Testis (tissue), 2 donors: ENCODE measurements at regions not wholly inside any gene's neighbourhood (a gene's known extent, or its start where the extent isn't known, plus 50 kb on each side); places are given as distances from the start of the nearest gene placed in this dataset.

Experiments
- DNase-seq: peaks from one replicate; pipeline ENCODE4 v3.0.0-alpha.2; 2019
- H3K27ac ChIP-seq, 2 donors: fragments of 200-600 bp; sonication (generic); one replicate each; pipeline ENCODE4 v1.5.1; 2019
- H3K27me3 ChIP-seq: fragments of 200-600 bp; sonication (generic); one replicate; pipeline ENCODE4 v1.5.1; 2019
- H3K36me3 ChIP-seq: fragments of 200-600 bp; sonication (generic); one replicate; pipeline ENCODE4 v1.5.1; 2017; ENCODE audit warnings: low read depth; ENCODE audit errors: missing control alignments
- H3K4me1 ChIP-seq: fragments of 200-600 bp; sonication (generic); one replicate; pipeline ENCODE4 v1.5.1; 2019
- H3K4me3 ChIP-seq, 2 donors: fragments of 200-600 bp; sonication (generic); one replicate each; pipeline ENCODE4 v1.5.1; 2017 to 2019
- H3K9me3 ChIP-seq: fragments of 200-600 bp; sonication (generic); one replicate; pipeline ENCODE4 v1.5.1; 2017
- POLR2A ChIP-seq: fragments of 450-650 bp; IDR thresholded peaks from one replicate; pipeline ENCODE4 v1.6.1; 2017; ENCODE audit warnings: antibody characterized with exemption, mild to moderate bottlenecking, moderate library complexity
- WGBS, 2 donors: methylation state at CpG; one replicate each; pipeline ENCODE4 v1.1.5; 2018; 5-methylcytosine and 5-hydroxymethylcytosine counted together
- intact Hi-C: fragments of 100-400 bp; cut with DNase I; formaldehyde crosslinking; loops from one replicate; pipeline ENCODE4 v1.15.1; 2023; ENCODE audit warnings: low total_unique reads
- TF ChIP-seq, protein P1 (sequence below), 3 experiments: fragments of 450-650 bp in 2 of 3; fragments of 200-600 bp in 1 of 3; sonication (generic) in 1 of 3; IDR thresholded peaks; one replicate each; pipeline ENCODE4 v1.5.1; 2016 to 2019; ENCODE audit warnings: antibody characterized with exemption in 3 of 3, mild to moderate bottlenecking in 2 of 3, moderate library complexity in 1 of 3

DNA sequence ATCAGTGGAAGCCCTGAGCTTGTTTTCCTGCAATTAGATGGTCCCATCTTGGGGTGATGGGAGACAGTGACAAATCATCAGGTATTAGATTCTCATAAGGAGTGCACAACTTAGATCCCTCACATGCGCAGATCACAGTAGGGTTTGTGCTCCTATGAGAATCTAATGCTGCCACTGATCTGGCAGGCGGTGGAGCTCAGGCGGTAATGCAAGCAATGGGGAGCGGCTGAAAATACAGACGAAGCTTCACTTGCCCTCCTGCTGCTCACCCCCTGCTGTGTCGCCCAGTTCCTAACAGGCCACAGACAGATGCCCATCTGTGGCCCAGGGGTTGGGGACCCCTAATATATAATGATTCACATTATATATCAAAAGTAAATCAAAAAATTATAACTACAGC is 258.8 kb upstream of the USP15 start:
- WGBS, 2 donors = 94 to 98% methylated on average over 6 of the region's 6 CpGs
- Histone ChIP-seq H3K36me3 (no peaks in the 10 kb centered on the region), H3K27me3 (no peaks in the 10 kb centered on the region)

DNA sequence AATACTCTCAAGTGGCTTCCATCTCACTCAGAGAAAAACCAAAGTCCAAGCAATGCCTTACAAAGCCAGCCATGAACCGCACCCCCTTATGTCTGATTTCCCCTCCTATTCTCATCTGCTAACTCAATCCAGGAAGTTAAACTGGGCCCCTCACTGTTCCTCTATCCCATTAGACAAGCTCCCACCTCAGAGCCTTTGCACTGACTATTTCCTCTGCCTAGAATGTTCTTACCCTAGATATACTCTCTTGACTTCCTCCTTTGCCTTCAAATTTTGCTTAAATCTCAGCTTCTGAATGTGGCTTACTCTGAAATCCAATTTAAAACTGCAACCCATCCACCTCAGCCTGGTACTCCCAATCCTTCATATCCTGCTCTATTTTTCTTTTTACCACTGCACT is 257.0 kb upstream of the USP15 start:
- Histone ChIP-seq H3K9me3 (no peaks in the 10 kb centered on the region), H3K27me3 (no peaks in the 10 kb centered on the region), H3K36me3 (no peaks in the 10 kb centered on the region), H3K27ac (no peak overlapping the region), H3K4me1 (no peaks in the 10 kb centered on the region), H3K4me3 (no peak overlapping the region)
- intact Hi-C loops = no loop called here
- DNase-seq = no peak
- WGBS, 2 donors = 93 to 94% methylated on average over 1 of the region's 1 CpG
- TF ChIP-seq, protein P1, sequence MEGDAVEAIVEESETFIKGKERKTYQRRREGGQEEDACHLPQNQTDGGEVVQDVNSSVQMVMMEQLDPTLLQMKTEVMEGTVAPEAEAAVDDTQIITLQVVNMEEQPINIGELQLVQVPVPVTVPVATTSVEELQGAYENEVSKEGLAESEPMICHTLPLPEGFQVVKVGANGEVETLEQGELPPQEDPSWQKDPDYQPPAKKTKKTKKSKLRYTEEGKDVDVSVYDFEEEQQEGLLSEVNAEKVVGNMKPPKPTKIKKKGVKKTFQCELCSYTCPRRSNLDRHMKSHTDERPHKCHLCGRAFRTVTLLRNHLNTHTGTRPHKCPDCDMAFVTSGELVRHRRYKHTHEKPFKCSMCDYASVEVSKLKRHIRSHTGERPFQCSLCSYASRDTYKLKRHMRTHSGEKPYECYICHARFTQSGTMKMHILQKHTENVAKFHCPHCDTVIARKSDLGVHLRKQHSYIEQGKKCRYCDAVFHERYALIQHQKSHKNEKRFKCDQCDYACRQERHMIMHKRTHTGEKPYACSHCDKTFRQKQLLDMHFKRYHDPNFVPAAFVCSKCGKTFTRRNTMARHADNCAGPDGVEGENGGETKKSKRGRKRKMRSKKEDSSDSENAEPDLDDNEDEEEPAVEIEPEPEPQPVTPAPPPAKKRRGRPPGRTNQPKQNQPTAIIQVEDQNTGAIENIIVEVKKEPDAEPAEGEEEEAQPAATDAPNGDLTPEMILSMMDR (IDR thresholded peaks at IDR 0.05) = no peak
- TF ChIP-seq POLR2A = no peak

More for the DNA sequence above, 258.8 kb upstream of the USP15 start:
- DNase-seq = no peak
- TF ChIP-seq, protein P1 (IDR thresholded peaks at IDR 0.05) = no peak
- no peak for TF ChIP-seq POLR2A
- intact Hi-C loops = no loop called here
- no peak overlapping the region for H3K27ac ChIP-seq
- H3K4me3 ChIP-seq = no peak overlapping the region
- H3K4me1 ChIP-seq = no peaks in the 10 kb centered on the region
- no peaks in the 10 kb centered on the region for H3K9me3 ChIP-seq

DNA sequence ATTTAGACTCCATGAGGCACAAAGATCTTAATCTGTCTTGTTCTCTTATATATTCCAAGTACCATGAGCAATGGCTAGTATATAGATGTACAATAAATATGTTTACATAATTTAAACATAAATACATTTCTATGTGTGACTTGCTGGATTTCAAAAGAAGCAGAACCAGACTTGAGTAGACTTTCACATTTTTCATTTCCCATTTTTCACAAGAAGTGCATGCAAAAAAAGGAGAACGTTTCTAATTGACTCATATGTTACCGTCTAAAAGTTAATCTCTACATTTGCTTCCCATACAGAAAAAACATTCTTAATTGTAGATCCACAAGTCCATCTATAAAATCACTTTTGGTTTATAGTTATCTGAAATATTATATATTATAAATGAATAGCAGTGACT is 256.5 kb upstream of the USP15 start:
- intact Hi-C loops = no loop called here
- Histone ChIP-seq H3K27ac (no peak overlapping the region), H3K27me3 (no peaks in the 10 kb centered on the region), H3K9me3 (no peaks in the 10 kb centered on the region), H3K4me1 (no peaks in the 10 kb centered on the region), H3K4me3 (no peak overlapping the region), H3K36me3 (no peaks in the 10 kb centered on the region)
- no peak for TF ChIP-seq POLR2A
- TF ChIP-seq, protein P1 (IDR thresholded peaks at IDR 0.05) = no peak
- WGBS, 2 donors = 58 to 82% methylated on average over 2 of the region's 2 CpGs
- no peak for DNase-seq

DNA sequence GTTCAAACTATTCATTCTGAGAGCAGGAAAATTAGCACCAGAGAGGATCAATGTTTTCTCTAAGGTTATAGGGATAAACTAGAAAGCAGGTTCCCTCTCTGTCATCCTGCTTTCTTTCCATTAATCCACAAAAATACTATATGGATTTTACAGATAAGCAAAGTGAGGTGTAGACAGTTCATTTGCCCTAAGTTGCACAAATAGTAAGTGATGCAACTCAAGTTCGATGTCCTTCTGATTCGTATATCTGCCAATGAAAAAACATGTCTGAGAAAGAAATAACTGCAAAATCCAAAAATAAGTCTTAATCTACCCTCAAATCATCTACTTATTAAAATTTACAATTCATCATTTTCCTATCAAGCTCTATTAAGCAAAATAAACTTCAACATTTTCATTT is 254.6 kb upstream of the USP15 start:
- no peak overlapping the region for H3K4me3 ChIP-seq
- no peaks in the 10 kb centered on the region for H3K4me1 ChIP-seq
- TF ChIP-seq, protein P1 (IDR thresholded peaks at IDR 0.05) = no peak
- TF ChIP-seq POLR2A = no peak
- WGBS, 2 donors = 83 to 86% methylated on average over 2 of the region's 2 CpGs
- H3K27ac ChIP-seq = no peak overlapping the region
- H3K36me3 ChIP-seq = no peaks in the 10 kb centered on the region
- H3K9me3 ChIP-seq = no peaks in the 10 kb centered on the region
- intact Hi-C loops = no loop called here
- no peaks in the 10 kb centered on the region for H3K27me3 ChIP-seq
- no peak for DNase-seq

DNA sequence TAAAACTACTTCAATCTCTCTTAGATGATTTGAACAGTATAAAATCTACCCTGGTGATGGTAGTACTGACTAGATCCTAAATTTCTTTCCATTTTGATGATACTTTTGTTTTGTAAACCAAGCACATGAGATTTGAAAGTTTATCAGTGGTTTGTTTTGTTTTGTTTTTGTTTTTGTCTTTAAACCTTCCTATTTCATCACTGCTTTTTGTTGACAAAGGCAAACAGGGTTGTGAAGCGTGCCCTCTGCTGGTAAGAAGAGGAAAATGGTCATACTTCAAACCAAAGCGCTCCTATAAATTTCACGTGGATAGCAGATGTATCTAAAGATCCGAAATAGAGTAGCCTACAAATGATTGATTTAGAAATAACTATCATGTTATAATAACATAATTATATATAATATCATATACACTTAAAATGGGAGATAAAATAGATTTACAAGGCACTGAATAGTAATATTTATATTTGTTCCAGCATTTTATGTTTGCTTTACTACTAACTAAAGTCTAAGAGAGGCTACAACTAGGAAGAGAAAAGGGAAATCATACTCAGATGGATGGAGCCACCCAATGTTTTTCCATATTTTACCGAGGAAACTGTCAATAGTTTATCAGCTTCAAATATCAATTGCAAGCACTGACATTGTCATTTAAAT is 254.0 kb upstream of the USP15 start:
- WGBS, 2 donors = 43 to 57% methylated on average over 5 of the region's 5 CpGs
- intact Hi-C loops = no loop called here
- no peak overlapping the region for H3K27ac ChIP-seq
- H3K36me3 ChIP-seq = no peaks in the 10 kb centered on the region
- H3K4me3 ChIP-seq = no peak overlapping the region
- H3K27me3 ChIP-seq = no peaks in the 10 kb centered on the region
- no peaks in the 10 kb centered on the region for H3K4me1 ChIP-seq
- TF ChIP-seq POLR2A = no peak
- TF ChIP-seq, protein P1 (IDR thresholded peaks at IDR 0.05) = peak in 2 of 3 experiments; percentile 29 to 43
- DNase-seq = peak; percentile 36
- no peaks in the 10 kb centered on the region for H3K9me3 ChIP-seq
